ENCODE measurements at regions not wholly inside any gene's neighbourhood (a gene's known extent, or its start where the extent isn't known, plus 50 kb on each side); places are given as distances from the start of the nearest gene placed in this dataset.

DNA sequence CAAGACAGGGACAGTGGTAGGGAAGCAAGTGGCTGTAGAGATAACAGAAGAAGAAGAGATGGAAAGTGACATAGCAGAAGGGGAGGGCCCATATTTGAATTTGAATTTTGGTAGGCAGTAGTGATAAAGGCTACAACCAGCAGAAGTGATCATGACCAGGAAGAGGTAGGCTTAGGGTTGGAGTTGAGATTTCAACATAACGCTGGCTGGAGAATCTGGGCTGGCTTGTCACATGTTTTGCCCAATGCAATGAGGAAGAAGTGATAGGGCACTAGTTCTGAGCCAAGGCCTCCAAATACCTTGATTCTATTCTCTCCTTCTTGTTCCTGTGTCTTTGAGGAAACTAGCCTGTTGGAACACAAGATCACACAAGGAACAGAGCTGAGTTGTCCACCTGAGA, 69.4 kb downstream of the SCG2 start:
- FAIRE-seq: no peak

DNA sequence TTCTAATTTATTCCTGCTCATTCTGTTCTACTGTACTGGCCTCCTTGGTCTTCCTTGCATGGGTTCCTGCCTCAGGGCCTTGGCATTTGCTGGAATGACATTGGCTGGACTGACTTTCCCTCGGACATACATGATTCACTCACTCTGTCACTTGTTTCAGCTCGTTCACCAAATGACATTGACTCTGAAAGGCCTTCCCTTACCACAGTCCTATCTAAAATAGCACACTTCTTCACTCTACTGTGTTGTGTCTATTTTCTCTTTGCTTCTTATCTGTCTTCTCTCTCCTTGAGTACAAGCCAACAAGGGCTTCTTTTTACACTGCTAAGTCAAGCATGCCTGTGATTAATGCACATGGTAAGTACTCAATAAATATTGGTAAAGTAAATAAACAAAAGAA, 65.6 kb downstream of the SCG2 start:
- no peak for FAIRE-seq

DNA sequence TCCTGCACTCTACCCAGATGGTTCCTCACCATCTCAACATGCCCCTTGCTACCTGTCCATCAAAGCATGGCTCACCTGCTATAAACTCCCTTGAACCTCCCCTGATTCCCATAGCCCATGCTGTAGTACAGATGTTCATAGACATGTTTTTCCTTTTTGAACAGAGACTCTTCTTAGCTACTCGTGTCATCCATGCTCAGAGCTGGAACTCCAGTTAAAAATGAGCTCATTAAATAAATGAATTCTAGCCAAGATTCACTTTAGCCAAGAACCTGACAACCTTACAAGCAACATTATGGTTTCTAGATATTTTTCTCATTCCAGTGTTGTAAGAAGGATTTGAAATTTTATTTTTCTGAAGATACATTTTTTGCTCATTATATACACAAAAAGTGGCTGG, 65.0 kb downstream of the SCG2 start:
- no peak for FAIRE-seq

DNA sequence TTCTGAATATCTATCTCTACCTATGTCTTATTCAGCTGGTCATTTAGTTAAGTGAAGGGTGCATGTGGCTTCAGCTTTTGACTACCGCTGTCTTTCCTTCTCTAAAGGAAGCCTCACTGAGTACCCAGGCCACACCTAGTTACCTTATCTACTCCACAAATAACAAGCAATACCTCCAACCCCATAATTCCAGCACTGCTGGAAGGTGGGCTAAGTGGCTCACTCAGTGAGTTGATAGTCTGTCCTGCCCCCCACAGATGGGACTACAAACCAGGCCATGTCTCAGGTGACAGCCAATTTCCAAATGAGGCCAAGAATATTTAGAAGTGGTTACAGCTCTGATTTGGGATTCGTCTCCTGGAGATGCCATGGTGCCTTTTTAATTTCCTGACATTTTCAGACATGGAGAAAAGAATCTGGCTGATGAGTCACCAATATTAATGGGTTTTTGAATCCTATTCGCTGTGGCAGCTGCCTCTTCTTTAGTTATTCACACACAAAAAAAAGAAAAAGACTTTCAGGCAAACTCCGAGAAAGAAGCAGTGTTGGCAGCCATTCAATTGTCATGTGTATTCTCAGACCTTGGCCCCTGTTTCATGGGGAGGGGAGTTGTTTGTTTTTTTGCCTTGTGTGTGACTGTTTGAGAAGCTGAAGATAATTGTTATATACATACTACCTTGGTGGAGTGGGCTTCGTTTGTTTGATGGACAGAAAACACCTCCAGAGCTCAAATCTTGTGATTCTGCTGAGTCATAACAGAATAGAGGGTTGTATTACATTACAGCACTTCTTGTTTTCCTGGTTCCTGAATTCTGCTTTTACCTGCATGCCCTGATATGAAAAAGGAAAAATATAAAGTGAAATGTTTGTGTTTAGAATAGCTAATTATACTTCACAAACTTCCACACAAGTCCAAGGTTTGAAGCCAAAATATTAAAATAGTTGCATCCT, 64.2 kb downstream of the SCG2 start:
- FAIRE-seq: no peak

DNA sequence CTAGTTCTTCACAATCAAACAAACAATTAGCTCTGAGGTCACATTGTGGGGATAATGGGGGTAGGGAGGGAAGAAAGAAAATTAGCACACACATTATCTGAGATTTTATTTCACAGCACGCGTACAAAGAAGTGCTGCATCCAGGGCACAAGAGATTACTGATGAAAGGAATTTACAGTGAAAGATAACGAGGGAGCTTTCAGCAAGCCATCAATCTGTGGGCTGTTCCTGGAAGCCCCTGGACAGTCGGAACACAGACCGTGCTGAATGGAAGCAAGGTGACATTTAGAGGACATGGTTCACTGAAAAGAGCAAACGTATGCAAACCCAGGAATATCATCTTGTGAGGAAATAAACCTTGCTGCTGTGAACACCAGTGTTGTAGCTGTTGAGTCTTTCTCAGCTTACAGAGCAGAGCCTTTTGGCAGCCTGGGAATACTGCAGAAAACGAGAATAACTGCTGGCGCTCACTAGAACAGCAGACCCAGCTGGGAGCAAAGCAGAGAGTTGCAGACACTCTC, 63.2 kb downstream of the SCG2 start:
- no peak for FAIRE-seq

DNA sequence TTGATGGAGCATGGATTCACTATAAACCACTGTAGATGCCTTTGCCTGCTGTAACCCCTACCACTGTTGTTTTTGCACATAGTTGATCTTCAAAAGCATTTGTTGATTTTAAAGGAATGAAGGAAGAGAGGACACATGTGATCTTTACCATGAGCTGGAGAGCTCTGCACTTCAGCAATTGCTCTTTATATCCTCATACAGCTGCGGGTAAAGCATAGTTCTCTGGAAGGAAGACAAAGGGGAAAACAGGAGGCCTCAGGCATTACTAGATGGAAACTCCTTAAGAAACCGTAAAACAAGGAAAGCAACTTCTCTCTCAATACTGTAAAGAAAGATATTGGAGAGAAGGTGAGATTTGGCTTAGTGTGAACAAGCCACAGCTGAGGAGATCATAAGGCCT, 60.6 kb downstream of the SCG2 start:
- FAIRE-seq: no peak

DNA sequence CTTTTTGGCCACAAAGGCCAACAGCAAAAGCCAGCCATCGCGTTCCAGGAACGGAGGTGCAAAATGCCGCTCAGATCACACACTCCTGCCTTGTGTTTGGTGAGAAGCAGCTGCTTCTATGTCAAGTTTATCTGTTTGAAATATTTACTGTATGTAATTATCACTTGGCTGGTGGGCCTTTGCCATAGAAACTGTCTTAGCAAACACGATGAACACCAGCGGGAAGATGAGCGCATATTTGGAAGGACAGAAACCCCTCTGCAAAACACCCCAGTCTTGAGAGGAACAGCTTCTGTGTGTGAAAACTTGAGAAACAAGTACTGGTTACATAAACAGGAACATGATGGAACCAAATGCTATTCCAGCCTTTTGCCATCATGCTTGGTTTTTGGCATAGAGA, 59.7 kb downstream of the SCG2 start:
- FAIRE-seq: no peak

DNA sequence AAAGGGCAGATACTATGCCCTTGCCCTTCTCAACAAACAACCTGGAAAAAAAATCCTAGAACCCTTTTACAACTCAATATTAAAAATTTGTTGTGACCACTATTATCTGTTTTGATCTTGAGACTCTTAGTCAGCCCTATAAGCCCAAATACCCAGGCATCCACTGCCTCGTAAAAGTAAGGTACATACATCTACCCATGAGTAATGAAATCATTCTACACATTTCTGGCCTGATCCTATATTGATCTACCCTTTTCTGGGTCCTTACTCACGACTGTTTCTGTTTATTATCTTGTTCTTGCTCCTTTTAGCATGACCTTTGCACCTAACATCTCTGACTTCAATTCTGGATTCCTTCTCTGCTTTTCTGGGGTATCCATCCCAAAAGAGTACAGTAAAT, 56.8 kb downstream of the SCG2 start:
- FAIRE-seq: no peak

DNA sequence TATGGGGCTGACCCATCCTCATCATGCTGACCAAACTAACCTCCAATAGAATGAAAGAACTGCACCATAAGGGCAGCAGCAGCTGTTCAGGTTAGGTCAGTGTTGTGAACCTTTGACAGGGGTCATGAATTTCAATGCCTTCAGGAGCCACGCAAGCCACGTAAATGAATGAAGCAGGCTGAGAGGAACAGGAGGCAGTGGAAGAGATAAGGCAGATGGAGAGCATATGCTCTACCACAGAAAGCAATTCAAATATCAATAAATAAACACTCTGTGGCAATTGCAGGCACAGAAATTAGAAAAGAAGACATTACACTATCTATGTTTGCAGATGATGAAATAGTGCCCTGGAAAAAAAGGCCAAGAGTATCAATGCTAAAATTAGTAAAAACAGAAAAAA, 56.3 kb downstream of the SCG2 start:
- no peak for FAIRE-seq
